Right atrium auricular region (tissue), 2 donors: ENCODE measurements at regions not wholly inside any gene's neighbourhood (a gene's known extent, or its start where the extent isn't known, plus 50 kb on each side); places are given as distances from the start of the nearest gene placed in this dataset.

Source experiments
- DNase-seq: peaks from one replicate; pipeline ENCODE4 v3.0.0-alpha.2; 2019; ENCODE audit warnings: low spot score
- H3K27ac ChIP-seq, 2 donors: fragments of 200-600 bp; sonication (generic); 1 replicate in 1 of 2; 2 replicates in 1 of 2; pipeline ENCODE4 v1.5.1; 2016 to 2019
- H3K27me3 ChIP-seq, 2 donors: fragments of 200-600 bp; sonication (generic); one replicate each; pipeline versions ENCODE4 v1.5.1 to v1.6.0; 2017 to 2019
- H3K36me3 ChIP-seq: fragments of 200-600 bp; sonication (generic); one replicate; pipeline ENCODE4 v1.5.1; 2016
- H3K4me1 ChIP-seq, 2 donors: fragments of 200-600 bp; sonication (generic); one replicate each; pipeline versions ENCODE4 v1.5.1 to v1.6.0; 2017 to 2019
- H3K4me3 ChIP-seq, 2 donors: fragments of 200-600 bp; sonication (generic); 1 replicate in 1 of 2; 2 replicates in 1 of 2; pipeline ENCODE4 v1.5.1; 2017 to 2019; ENCODE audit warnings: mild to moderate bottlenecking in 1 of 2, moderate library complexity in 1 of 2
- H3K9me3 ChIP-seq, 2 donors: fragments of 200-600 bp; sonication (generic); one replicate each; pipeline ENCODE4 v1.5.1; 2019
- CTCF ChIP-seq, 2 donors: fragments of 200-600 bp; sonication (generic); IDR thresholded peaks; one replicate each; pipeline ENCODE4 v1.5.1; 2019; ENCODE audit warnings: antibody characterized with exemption in 2 of 2

GRCh38 chr15:81073801-81074200 lies 60.3 kb upstream of the CFAP161 start:
- Histone ChIP-seq H3K27me3 (no peaks in the 10 kb centered on the region), H3K4me3 (no peak overlapping the region), H3K4me1 (peaks cover 0 to 5% of the 10 kb centered on the region in 2 donors), H3K27ac (no peak overlapping the region), H3K36me3 (no peaks in the 10 kb centered on the region), H3K9me3 (no peaks in the 10 kb centered on the region)
- no peak for TF ChIP-seq CTCF (IDR thresholded peaks at IDR 0.05)
- DNase-seq = no peak

- no peak for DNase-seq
- no peak overlapping the region for H3K27ac ChIP-seq
- H3K4me3 ChIP-seq = no peak overlapping the region
- H3K4me1 ChIP-seq = peaks cover 0 to 5% of the 10 kb centered on the region in 2 donors
- no peaks in the 10 kb centered on the region for H3K27me3 ChIP-seq
- no peaks in the 10 kb centered on the region for H3K36me3 ChIP-seq
- TF ChIP-seq CTCF (IDR thresholded peaks at IDR 0.05) = no peak
- no peaks in the 10 kb centered on the region for H3K9me3 ChIP-seq
These were observed 59.3 kb upstream of the CFAP161 start for GRCh38 chr15:81074773-81075172.

- no peak overlapping the region for H3K4me3 ChIP-seq
- H3K27me3 ChIP-seq = no peaks in the 10 kb centered on the region
- no peaks in the 10 kb centered on the region for H3K9me3 ChIP-seq
- no peak overlapping the region for H3K27ac ChIP-seq
- no peak for TF ChIP-seq CTCF (IDR thresholded peaks at IDR 0.05)
- no peak for DNase-seq
- H3K36me3 ChIP-seq = no peaks in the 10 kb centered on the region
- peaks cover 0 to 5% of the 10 kb centered on the region in 2 donors for H3K4me1 ChIP-seq
These were observed 58.8 kb upstream of the CFAP161 start for GRCh38 chr15:81075272-81075671.

- no peak for TF ChIP-seq CTCF (IDR thresholded peaks at IDR 0.05)
- no peak for DNase-seq
- H3K4me3 ChIP-seq = no peak overlapping the region
- no peak overlapping the region for H3K27ac ChIP-seq
- H3K4me1 ChIP-seq = no peaks in the 10 kb centered on the region
- no peaks in the 10 kb centered on the region for H3K36me3 ChIP-seq
- H3K9me3 ChIP-seq = no peaks in the 10 kb centered on the region
- H3K27me3 ChIP-seq = no peaks in the 10 kb centered on the region
These were observed 53.1 kb upstream of the CFAP161 start for GRCh38 chr15:81080996-81081395.

GRCh38 chr15:81083201-81083600 lies 50.9 kb upstream of the CFAP161 start:
- no peaks in the 10 kb centered on the region for H3K36me3 ChIP-seq
- DNase-seq = no peak
- no peaks in the 10 kb centered on the region for H3K4me1 ChIP-seq
- H3K4me3 ChIP-seq = no peak overlapping the region
- no peaks in the 10 kb centered on the region for H3K9me3 ChIP-seq
- no peak for TF ChIP-seq CTCF (IDR thresholded peaks at IDR 0.05)
- no peak overlapping the region for H3K27ac ChIP-seq
- no peaks in the 10 kb centered on the region for H3K27me3 ChIP-seq
